ENCODE measurements at regions not wholly inside any gene's neighbourhood (a gene's known extent, or its start where the extent isn't known, plus 50 kb on each side); places are given as distances from the start of the nearest gene placed in this dataset.
"Not testable (repeated sequence)": the region's sequence is repeated elsewhere in the genome, so short reads cannot be mapped to it uniquely, and the experiment has no call there.

DNA sequence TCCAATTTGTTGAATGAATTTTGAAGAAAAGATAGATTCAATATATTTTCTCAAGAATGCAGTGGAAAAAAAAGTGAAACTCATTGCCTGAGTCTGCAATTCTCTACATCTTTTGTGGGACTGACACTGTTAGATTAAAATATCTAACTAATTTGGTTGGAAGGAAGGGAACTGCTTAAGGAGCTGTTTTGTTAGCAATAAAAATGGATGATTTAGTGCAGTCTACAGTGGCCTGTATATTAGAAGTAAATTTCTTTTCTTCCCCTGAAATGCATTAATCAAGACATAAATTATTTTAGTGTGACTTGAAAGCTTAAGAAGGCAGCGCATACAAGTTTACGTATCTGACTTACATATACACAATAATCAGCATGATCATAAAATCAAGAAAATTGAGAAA lies 1332.6 kb downstream of the EPHA7 start:
- Histone ChIP-seq H3K9me3 (no peaks in the 10 kb centered on the region), H3K36me3 (ENCODE audit: control insufficient read depth, insufficient read depth, low read length) (no peaks in the 10 kb centered on the region), H3K27me3 (replicated peaks; ENCODE audit: control insufficient read depth, insufficient read depth, low read length) (no peaks in the 10 kb centered on the region), H3K4me3 (ENCODE audit: low read depth, low read length) (no peak overlapping the region), H3K4me1 (no peaks in the 10 kb centered on the region)
- ChIA-PET CTCF (no interaction called here), POLR2A (no interaction called here)
- Mint-ChIP-seq H3K4me3 (ENCODE audit: unreplicated experiment) (no peak overlapping the region), H3K36me3 (ENCODE audit: insufficient read depth, unreplicated experiment) (no peaks in the 10 kb centered on the region), H3K27me3 (ENCODE audit: insufficient read depth, unreplicated experiment) (peaks cover 4% of the 10 kb centered on the region), H3K4me1 (ENCODE audit: low read depth, unreplicated experiment) (no peaks in the 10 kb centered on the region), H3K27ac (ENCODE audit: unreplicated experiment) (no peak overlapping the region), H3K9me3 (ENCODE audit: unreplicated experiment) (no peaks in the 10 kb centered on the region)
- BruUV-seq (replicated peaks): no TSS peak
- DNase-seq: no peak
- intact Hi-C loops (cut with micrococcal nuclease; ENCODE audit: unreplicated experiment): no loop called here
- TF ChIP-seq, protein P1, sequence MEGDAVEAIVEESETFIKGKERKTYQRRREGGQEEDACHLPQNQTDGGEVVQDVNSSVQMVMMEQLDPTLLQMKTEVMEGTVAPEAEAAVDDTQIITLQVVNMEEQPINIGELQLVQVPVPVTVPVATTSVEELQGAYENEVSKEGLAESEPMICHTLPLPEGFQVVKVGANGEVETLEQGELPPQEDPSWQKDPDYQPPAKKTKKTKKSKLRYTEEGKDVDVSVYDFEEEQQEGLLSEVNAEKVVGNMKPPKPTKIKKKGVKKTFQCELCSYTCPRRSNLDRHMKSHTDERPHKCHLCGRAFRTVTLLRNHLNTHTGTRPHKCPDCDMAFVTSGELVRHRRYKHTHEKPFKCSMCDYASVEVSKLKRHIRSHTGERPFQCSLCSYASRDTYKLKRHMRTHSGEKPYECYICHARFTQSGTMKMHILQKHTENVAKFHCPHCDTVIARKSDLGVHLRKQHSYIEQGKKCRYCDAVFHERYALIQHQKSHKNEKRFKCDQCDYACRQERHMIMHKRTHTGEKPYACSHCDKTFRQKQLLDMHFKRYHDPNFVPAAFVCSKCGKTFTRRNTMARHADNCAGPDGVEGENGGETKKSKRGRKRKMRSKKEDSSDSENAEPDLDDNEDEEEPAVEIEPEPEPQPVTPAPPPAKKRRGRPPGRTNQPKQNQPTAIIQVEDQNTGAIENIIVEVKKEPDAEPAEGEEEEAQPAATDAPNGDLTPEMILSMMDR (IDR thresholded peaks at IDR 0.05; ENCODE audit: insufficient read depth in 1 of 2, low read depth in 1 of 2, low read length in 1 of 2, severe bottlenecking in 1 of 2, unreplicated experiment in 1 of 2): no peak

DNA sequence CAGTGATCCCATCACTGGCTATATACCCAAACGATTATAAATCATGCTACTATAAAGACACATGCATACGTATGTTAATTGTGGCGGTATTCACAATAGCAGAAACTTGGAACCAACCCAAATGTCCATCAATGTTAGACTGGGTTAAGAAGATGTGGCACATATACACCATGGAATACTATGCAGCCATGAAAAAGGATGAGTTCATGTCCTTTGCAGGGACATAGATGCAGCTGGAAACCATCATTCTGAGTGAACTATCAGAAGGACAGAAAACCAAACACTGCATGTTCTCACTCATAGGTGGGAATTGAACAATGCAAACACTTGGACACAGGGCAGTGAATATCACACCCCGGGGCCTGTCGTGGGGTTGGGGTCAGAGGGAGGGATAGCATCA lies 1335.4 kb downstream of the EPHA7 start:
- intact Hi-C loops (cut with micrococcal nuclease; ENCODE audit: unreplicated experiment); H3K36me3 Mint-ChIP-seq (ENCODE audit: insufficient read depth, unreplicated experiment); DNase-seq; H3K36me3 ChIP-seq (ENCODE audit: control insufficient read depth, insufficient read depth, low read length); H3K9me3 ChIP-seq; H3K27me3 ChIP-seq (replicated peaks; ENCODE audit: control insufficient read depth, insufficient read depth, low read length); H3K9me3 Mint-ChIP-seq (ENCODE audit: unreplicated experiment); H3K4me1 Mint-ChIP-seq (ENCODE audit: low read depth, unreplicated experiment); CTCF ChIA-PET; H3K4me3 ChIP-seq (ENCODE audit: low read depth, low read length); POLR2A ChIA-PET; BruUV-seq (replicated peaks); H3K4me3 Mint-ChIP-seq (ENCODE audit: unreplicated experiment); H3K4me1 ChIP-seq; H3K27ac Mint-ChIP-seq (ENCODE audit: unreplicated experiment); H3K27me3 Mint-ChIP-seq (ENCODE audit: insufficient read depth, unreplicated experiment): not testable (repeated sequence)

DNA sequence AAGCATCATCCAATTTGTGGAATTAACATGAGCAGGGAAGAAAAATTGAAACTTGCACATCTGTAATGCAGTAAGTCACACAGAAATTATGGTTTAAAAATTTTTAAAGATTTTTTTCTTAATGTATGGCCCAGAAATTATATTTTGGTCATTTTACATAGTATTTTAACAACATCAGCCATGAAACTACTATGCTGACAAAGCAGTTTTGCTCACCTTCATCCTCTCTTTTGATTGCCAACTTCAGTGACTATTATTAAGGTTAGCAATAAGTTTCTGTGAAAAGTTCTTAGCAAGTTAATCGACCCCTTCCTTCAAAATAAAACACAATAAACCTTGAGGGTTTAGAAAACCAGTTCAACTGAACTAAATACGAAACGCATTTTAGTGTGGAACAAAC lies 1347.0 kb downstream of the EPHA7 start:
- CTCF ChIA-PET: no interaction called here
- intact Hi-C loops (cut with micrococcal nuclease; ENCODE audit: unreplicated experiment): no loop called here
- Mint-ChIP-seq H3K4me1 (ENCODE audit: low read depth, unreplicated experiment) (no peaks in the 10 kb centered on the region), H3K27me3 (ENCODE audit: insufficient read depth, unreplicated experiment) (no peaks in the 10 kb centered on the region), H3K4me3 (ENCODE audit: unreplicated experiment) (no peak overlapping the region), H3K9me3 (ENCODE audit: unreplicated experiment) (no peaks in the 10 kb centered on the region), H3K36me3 (ENCODE audit: insufficient read depth, unreplicated experiment) (no peaks in the 10 kb centered on the region), H3K27ac (ENCODE audit: unreplicated experiment) (no peak overlapping the region)
- Histone ChIP-seq H3K4me3 (ENCODE audit: low read depth, low read length) (no peak overlapping the region), H3K36me3 (ENCODE audit: control insufficient read depth, insufficient read depth, low read length) (no peaks in the 10 kb centered on the region), H3K27me3 (replicated peaks; ENCODE audit: control insufficient read depth, insufficient read depth, low read length) (no peaks in the 10 kb centered on the region), H3K9me3 (no peaks in the 10 kb centered on the region), H3K4me1 (no peaks in the 10 kb centered on the region)
- no TSS peak for BruUV-seq (replicated peaks)
- POLR2A ChIA-PET: no interaction called here
- TF ChIP-seq, protein P1 (IDR thresholded peaks at IDR 0.05; ENCODE audit: insufficient read depth in 1 of 2, low read depth in 1 of 2, low read length in 1 of 2, severe bottlenecking in 1 of 2, unreplicated experiment in 1 of 2): no peak
- no peak for DNase-seq

DNA sequence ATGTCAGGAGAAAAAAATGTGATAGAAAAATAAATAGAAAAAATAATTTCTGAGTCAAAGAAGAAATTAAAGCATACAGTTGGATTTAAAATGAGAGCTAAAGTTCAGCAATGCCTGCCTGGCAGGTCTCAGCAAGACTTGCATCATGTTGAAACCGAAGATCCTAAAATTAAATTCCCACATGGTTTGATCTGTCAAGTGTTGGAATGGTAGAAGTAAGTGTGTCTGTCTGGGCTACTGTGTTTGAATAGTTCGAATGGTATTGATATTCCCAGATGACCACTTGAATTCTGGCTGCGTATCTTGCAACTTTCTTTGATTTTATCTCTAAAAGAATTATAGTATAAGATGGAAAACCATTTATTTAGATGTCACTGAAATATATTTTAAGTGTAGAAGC lies 1349.6 kb downstream of the EPHA7 start:
- POLR2A ChIA-PET: no interaction called here
- Mint-ChIP-seq H3K36me3 (ENCODE audit: insufficient read depth, unreplicated experiment) (no peaks in the 10 kb centered on the region), H3K27me3 (ENCODE audit: insufficient read depth, unreplicated experiment) (no peaks in the 10 kb centered on the region), H3K9me3 (ENCODE audit: unreplicated experiment) (no peaks in the 10 kb centered on the region), H3K4me3 (ENCODE audit: unreplicated experiment) (no peak overlapping the region), H3K4me1 (ENCODE audit: low read depth, unreplicated experiment) (no peaks in the 10 kb centered on the region), H3K27ac (ENCODE audit: unreplicated experiment) (no peak overlapping the region)
- TF ChIP-seq, protein P1 (IDR thresholded peaks at IDR 0.05; ENCODE audit: insufficient read depth in 1 of 2, low read depth in 1 of 2, low read length in 1 of 2, severe bottlenecking in 1 of 2, unreplicated experiment in 1 of 2): no peak
- Histone ChIP-seq H3K36me3 (ENCODE audit: control insufficient read depth, insufficient read depth, low read length) (no peaks in the 10 kb centered on the region), H3K4me1 (no peaks in the 10 kb centered on the region), H3K27me3 (replicated peaks; ENCODE audit: control insufficient read depth, insufficient read depth, low read length) (no peaks in the 10 kb centered on the region), H3K4me3 (ENCODE audit: low read depth, low read length) (no peak overlapping the region), H3K9me3 (no peaks in the 10 kb centered on the region)
- intact Hi-C loops (cut with micrococcal nuclease; ENCODE audit: unreplicated experiment): no loop called here
- BruUV-seq (replicated peaks): no TSS peak
- DNase-seq: no peak
- CTCF ChIA-PET: no interaction called here

Measured in Caco-2 (cell line).